Muscle of leg (tissue), 3 donors: ENCODE measurements at regions not wholly inside any gene's neighbourhood (a gene's known extent, or its start where the extent isn't known, plus 50 kb on each side); places are given as distances from the start of the nearest gene placed in this dataset.

Experiments
- DNase-seq: peaks from one replicate; pipeline ENCODE4 v3.0.0; 2013
- H3K27ac ChIP-seq: one replicate; pipeline ENCODE4 v1.5.1; 2013; ENCODE audit warnings: mild to moderate bottlenecking, low read length, control low read depth
- H3K27me3 ChIP-seq: one replicate; pipeline ENCODE4 v1.6.1; 2013; ENCODE audit warnings: low read length; ENCODE audit not compliant: control insufficient read depth, insufficient read depth
- H3K36me3 ChIP-seq: one replicate; pipeline ENCODE4 v1.6.1; 2013; ENCODE audit warnings: low read length; ENCODE audit not compliant: control insufficient read depth, insufficient read depth
- H3K4me1 ChIP-seq: one replicate; pipeline ENCODE4 v1.6.1; 2013; ENCODE audit warnings: low read length; ENCODE audit not compliant: control insufficient read depth, insufficient read depth
- H3K4me3 ChIP-seq: one replicate; pipeline ENCODE4 v1.5.1; 2013; ENCODE audit warnings: low read length, control low read depth
- H3K9me3 ChIP-seq: replicated peaks from 2 replicates; pipeline ENCODE4 v1.6.1; 2013; ENCODE audit warnings: low read depth, low read length; ENCODE audit not compliant: control insufficient read depth
- WGBS: methylation state at CpG from one replicate; pipeline ENCODE4 v1.1.5; 2013; ENCODE audit warnings: missing lambda C conversion rate; ENCODE audit not compliant: insufficient coverage; 5-methylcytosine and 5-hydroxymethylcytosine counted together

DNA sequence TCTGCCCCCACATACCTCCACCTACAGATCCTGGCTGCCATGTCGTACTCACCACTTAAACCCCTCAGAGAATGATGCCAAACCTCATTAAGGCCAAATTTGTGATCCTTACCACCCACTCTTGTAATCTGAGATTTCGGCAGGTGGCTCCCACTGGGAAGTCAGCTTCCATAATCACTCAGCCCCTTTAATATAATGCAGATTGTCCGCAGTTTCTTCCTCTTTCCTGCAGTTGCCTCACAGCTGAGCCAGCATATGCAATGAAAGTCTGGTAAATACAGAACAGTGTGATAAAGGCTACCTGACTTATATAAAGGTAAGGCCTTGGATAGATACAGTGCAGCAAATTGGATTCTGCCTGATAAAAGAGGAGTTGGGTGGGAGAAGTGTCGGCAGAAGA, 515.2 kb upstream of the TENM4 start:
- peaks cover 11% of the 10 kb centered on the region for H3K9me3 ChIP-seq
- H3K4me1 ChIP-seq, result no peaks in the 10 kb centered on the region
- 68% methylated on average over 1 of the region's 4 CpGs for WGBS
- no peaks in the 10 kb centered on the region for H3K27me3 ChIP-seq
- DNase-seq, result no peak
- H3K27ac ChIP-seq, result no peak overlapping the region
- H3K36me3 ChIP-seq, result no peaks in the 10 kb centered on the region
- no peak overlapping the region for H3K4me3 ChIP-seq

DNA sequence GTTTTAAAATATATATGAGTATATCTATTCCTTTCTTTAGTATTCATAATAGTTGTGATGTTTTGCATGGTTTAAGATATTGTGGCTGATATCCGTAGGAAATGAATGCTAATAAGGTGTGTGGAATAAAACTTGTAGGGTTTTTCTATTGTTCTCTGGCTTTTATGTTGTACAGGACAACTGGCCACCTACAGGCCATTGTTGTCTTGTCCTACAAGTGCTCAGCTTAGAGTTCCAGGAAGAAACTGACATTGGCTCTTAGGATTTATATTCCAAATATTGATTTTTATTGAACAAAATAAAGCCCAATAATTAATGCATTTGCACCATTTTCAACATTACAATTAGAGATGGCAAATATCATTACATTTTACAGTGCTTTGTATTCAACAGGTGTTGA, 512.8 kb upstream of the TENM4 start:
- no peaks in the 10 kb centered on the region for H3K4me1 ChIP-seq
- H3K4me3 ChIP-seq, result no peak overlapping the region
- H3K27ac ChIP-seq, result no peak overlapping the region
- peaks cover 3% of the 10 kb centered on the region for H3K9me3 ChIP-seq
- no peaks in the 10 kb centered on the region for H3K36me3 ChIP-seq
- H3K27me3 ChIP-seq, result no peaks in the 10 kb centered on the region
- no CpG with 5 or more reads among the region's 1 CpG for WGBS
- DNase-seq, result no peak

DNA sequence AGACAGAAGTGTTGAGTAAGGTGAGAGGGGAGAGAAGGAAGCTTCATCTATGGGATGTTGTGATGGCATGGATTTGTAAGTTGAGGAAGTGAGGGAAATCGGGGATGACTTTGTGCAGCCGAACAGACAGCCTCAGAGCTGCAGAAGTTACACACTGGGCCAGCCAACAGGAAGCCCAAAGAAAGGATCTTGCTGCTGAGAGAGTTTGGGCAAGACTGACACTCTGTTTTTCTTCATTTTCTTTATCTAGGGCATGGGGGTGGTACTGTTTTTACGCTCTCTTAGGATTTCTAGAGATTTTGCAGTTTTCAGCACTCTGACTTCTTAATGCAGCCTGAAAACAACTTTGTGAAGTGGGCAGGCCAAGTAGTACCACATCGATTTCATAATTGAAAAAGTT, 509.9 kb upstream of the TENM4 start:
- H3K4me1 ChIP-seq, result no peaks in the 10 kb centered on the region
- no peak overlapping the region for H3K4me3 ChIP-seq
- H3K36me3 ChIP-seq, result no peaks in the 10 kb centered on the region
- H3K27me3 ChIP-seq, result no peaks in the 10 kb centered on the region
- no peak overlapping the region for H3K27ac ChIP-seq
- no peak for DNase-seq
- no peaks in the 10 kb centered on the region for H3K9me3 ChIP-seq
- 80% methylated on average over 1 of the region's 4 CpGs for WGBS

- H3K9me3 ChIP-seq, result no peaks in the 10 kb centered on the region
- no peaks in the 10 kb centered on the region for H3K36me3 ChIP-seq
- 69% methylated on average over 3 of the region's 4 CpGs for WGBS
- H3K27me3 ChIP-seq, result no peaks in the 10 kb centered on the region
- H3K4me3 ChIP-seq, result no peak overlapping the region
- DNase-seq, result no peak
- no peaks in the 10 kb centered on the region for H3K4me1 ChIP-seq
- no peak overlapping the region for H3K27ac ChIP-seq
Observed at GRCh38 chr11:79950172-79950571, 509.3 kb upstream of the TENM4 start.

- no peak for DNase-seq
- Histone ChIP-seq H3K4me1 (no peaks in the 10 kb centered on the region), H3K27me3 (no peaks in the 10 kb centered on the region), H3K4me3 (no peak overlapping the region), H3K36me3 (no peaks in the 10 kb centered on the region), H3K9me3 (no peaks in the 10 kb centered on the region), H3K27ac (no peak overlapping the region)
- WGBS, result no CpG with 5 or more reads among the region's 2 CpGs
Observed at GRCh38 chr11:79949574-79949973, 508.7 kb upstream of the TENM4 start.

DNA sequence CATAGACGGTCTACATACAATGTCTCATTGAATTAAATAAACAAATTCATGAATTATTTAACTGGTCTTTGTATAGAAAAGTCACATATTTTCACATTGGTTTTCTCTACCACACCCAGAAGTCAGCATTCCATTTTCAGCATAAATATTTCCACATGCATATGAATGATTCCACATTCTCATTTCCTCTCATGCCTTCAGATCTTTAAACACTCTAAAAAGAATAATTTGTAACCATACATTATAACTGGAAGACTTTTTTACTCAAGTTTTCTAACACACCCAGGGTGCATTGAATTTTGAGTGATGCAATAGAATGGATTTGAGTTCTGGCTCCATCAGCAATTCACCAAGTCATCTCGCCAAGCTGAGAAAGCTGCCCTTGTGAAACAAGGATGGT, 501.8 kb upstream of the TENM4 start:
- Histone ChIP-seq H3K4me3 (no peak overlapping the region), H3K27ac (no peak overlapping the region), H3K4me1 (no peaks in the 10 kb centered on the region), H3K36me3 (no peaks in the 10 kb centered on the region), H3K27me3 (no peaks in the 10 kb centered on the region), H3K9me3 (no peaks in the 10 kb centered on the region)
- DNase-seq, result no peak
- WGBS, result no CpG with 5 or more reads among the region's 2 CpGs

- no CpG with 5 or more reads among the region's 2 CpGs for WGBS
- Histone ChIP-seq H3K9me3 (no peaks in the 10 kb centered on the region), H3K27me3 (no peaks in the 10 kb centered on the region), H3K4me1 (no peaks in the 10 kb centered on the region), H3K4me3 (no peak overlapping the region), H3K36me3 (no peaks in the 10 kb centered on the region), H3K27ac (no peak overlapping the region)
- DNase-seq, result no peak
Observed at GRCh38 chr11:79942090-79942489, 501.3 kb upstream of the TENM4 start.

GRCh38 chr11:79940974-79941735, 500.3 kb upstream of the TENM4 start:
- no CpG with 5 or more reads among the region's 3 CpGs for WGBS
- Histone ChIP-seq H3K4me1 (no peaks in the 10 kb centered on the region), H3K27ac (no peak overlapping the region), H3K4me3 (no peak overlapping the region), H3K9me3 (no peaks in the 10 kb centered on the region), H3K27me3 (no peaks in the 10 kb centered on the region), H3K36me3 (no peaks in the 10 kb centered on the region)
- DNase-seq, result no peak

DNA sequence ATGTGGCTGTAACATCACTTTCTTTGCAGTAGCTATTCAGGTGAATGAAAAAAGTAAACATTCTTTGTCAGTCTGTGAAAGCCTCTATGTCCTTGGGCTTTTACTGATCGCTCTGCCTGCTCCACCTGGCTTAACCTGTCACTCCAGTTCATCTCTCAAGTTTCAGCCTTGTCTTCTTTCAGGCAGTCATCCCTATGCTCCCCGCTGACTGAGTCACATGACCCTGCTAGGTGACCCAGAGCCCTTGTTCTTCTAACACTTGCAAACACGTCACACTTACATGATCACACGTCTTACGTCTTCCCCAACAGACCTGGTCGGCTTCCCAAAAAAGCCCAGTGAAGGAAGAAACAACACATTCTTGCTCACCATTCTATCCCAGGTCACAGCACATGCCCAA, 499.3 kb upstream of the TENM4 start:
- WGBS, result 52% methylated on average over 5 of the region's 6 CpGs
- Histone ChIP-seq H3K4me3 (no peak overlapping the region), H3K4me1 (no peaks in the 10 kb centered on the region), H3K27me3 (no peaks in the 10 kb centered on the region), H3K36me3 (no peaks in the 10 kb centered on the region), H3K9me3 (no peaks in the 10 kb centered on the region), H3K27ac (no peak overlapping the region)
- DNase-seq, result no peak

- no peak overlapping the region for H3K4me3 ChIP-seq
- no peaks in the 10 kb centered on the region for H3K36me3 ChIP-seq
- no peaks in the 10 kb centered on the region for H3K4me1 ChIP-seq
- no peaks in the 10 kb centered on the region for H3K27me3 ChIP-seq
- H3K9me3 ChIP-seq, result no peaks in the 10 kb centered on the region
- no CpG with 5 or more reads among the region's 4 CpGs for WGBS
- DNase-seq, result no peak
- no peak overlapping the region for H3K27ac ChIP-seq
Observed at GRCh38 chr11:79939111-79939510, 498.3 kb upstream of the TENM4 start.
